NB4 (cell line): ENCODE measurements at regions not wholly inside any gene's neighbourhood (a gene's known extent, or its start where the extent isn't known, plus 50 kb on each side); places are given as distances from the start of the nearest gene placed in this dataset.

Experiments used
- CTCF ChIP-seq: IDR thresholded peaks from one replicate; pipeline ENCODE4 v1.5.1; 2012; ENCODE audit warnings: low read depth, low read length
- MYC ChIP-seq: IDR thresholded peaks from 2 replicates; pipeline ENCODE4 v1.6.1; 2011; ENCODE audit warnings: low read depth, low read length
- POLR2A ChIP-seq: IDR thresholded peaks from 2 replicates; pipeline ENCODE4 v1.6.1; 2011; ENCODE audit warnings: mild to moderate bottlenecking; ENCODE audit not compliant: insufficient read length; ENCODE audit errors: extremely low read depth

GRCh38 chr4:14640476-14640875 is 361.8 kb upstream of the CPEB2 start:
- TF ChIP-seq MYC: no peak
- no peak for TF ChIP-seq CTCF
- no peak for TF ChIP-seq POLR2A
